ENCODE measurements at regions not wholly inside any gene's neighbourhood (a gene's known extent, or its start where the extent isn't known, plus 50 kb on each side); places are given as distances from the start of the nearest gene placed in this dataset.

- no peak for ATAC-seq (ENCODE audit: poor library complexity)
- Histone ChIP-seq H3K4me1 (ENCODE audit: insufficient read depth, low read length) (no peaks in the 10 kb centered on the region), H3K36me3 (ENCODE audit: insufficient read depth, low read length) (no peaks in the 10 kb centered on the region), H3K27me3 (ENCODE audit: control insufficient read depth in 1 of 2, insufficient read depth in 2 of 2, low read length in 2 of 2) (no peaks in the 10 kb centered on the region), H3K27ac (ENCODE audit: low read depth in 1 of 2, low read length in 2 of 2) (no peak overlapping the region), H3K9me3 (ENCODE audit: control insufficient read depth in 1 of 2, insufficient read depth in 1 of 2, low read length in 2 of 2) (no peaks in the 10 kb centered on the region), H3K4me3 (ENCODE audit: low read length) (no peak overlapping the region)
- Mint-ChIP-seq H3K27ac (no peak overlapping the region), H3K4me1 (ENCODE audit: low read depth) (no peaks in the 10 kb centered on the region), H3K27me3 (no peaks in the 10 kb centered on the region), H3K9me3 (no peaks in the 10 kb centered on the region), H3K4me3 (no peak overlapping the region), H3K36me3 (ENCODE audit: low read depth) (no peaks in the 10 kb centered on the region)
- intact Hi-C loops (cut with DNase I, micrococcal nuclease) = no loop called here
- DNase-seq = no peak
- POLR2A ChIA-PET = no interaction called here
- CTCF ChIA-PET = no interaction called here
- TF ChIP-seq, protein P1, sequence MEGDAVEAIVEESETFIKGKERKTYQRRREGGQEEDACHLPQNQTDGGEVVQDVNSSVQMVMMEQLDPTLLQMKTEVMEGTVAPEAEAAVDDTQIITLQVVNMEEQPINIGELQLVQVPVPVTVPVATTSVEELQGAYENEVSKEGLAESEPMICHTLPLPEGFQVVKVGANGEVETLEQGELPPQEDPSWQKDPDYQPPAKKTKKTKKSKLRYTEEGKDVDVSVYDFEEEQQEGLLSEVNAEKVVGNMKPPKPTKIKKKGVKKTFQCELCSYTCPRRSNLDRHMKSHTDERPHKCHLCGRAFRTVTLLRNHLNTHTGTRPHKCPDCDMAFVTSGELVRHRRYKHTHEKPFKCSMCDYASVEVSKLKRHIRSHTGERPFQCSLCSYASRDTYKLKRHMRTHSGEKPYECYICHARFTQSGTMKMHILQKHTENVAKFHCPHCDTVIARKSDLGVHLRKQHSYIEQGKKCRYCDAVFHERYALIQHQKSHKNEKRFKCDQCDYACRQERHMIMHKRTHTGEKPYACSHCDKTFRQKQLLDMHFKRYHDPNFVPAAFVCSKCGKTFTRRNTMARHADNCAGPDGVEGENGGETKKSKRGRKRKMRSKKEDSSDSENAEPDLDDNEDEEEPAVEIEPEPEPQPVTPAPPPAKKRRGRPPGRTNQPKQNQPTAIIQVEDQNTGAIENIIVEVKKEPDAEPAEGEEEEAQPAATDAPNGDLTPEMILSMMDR (IDR thresholded peaks at IDR 0.05) = no peak
Observed at GRCh38 chr12:33129500-33129899, 232.9 kb upstream of the PKP2 start.

- no peaks in the 10 kb centered on the region for H3K9me3 ChIP-seq (ENCODE audit: control insufficient read depth in 1 of 2, insufficient read depth in 1 of 2, low read length in 2 of 2)
- Mint-ChIP-seq H3K9me3 (no peaks in the 10 kb centered on the region), H3K4me1 (ENCODE audit: low read depth) (no peaks in the 10 kb centered on the region), H3K27ac (no peak overlapping the region), H3K36me3 (ENCODE audit: low read depth) (no peaks in the 10 kb centered on the region), H3K4me3 (no peak overlapping the region), H3K27me3 (no peaks in the 10 kb centered on the region)
- POLR2A ChIA-PET = no interaction called here
- intact Hi-C loops (cut with DNase I, micrococcal nuclease) = no loop called here
- DNase-seq = no peak
- no peak overlapping the region for H3K4me3 ChIP-seq (ENCODE audit: low read length)
- H3K27ac ChIP-seq (ENCODE audit: low read depth in 1 of 2, low read length in 2 of 2) = no peak overlapping the region
- no peaks in the 10 kb centered on the region for H3K36me3 ChIP-seq (ENCODE audit: insufficient read depth, low read length)
- TF ChIP-seq, protein P1 (IDR thresholded peaks at IDR 0.05) = no peak
- no peaks in the 10 kb centered on the region for H3K4me1 ChIP-seq (ENCODE audit: insufficient read depth, low read length)
- no peaks in the 10 kb centered on the region for H3K27me3 ChIP-seq (ENCODE audit: control insufficient read depth in 1 of 2, insufficient read depth in 2 of 2, low read length in 2 of 2)
- CTCF ChIA-PET = no interaction called here
- no peak for ATAC-seq (ENCODE audit: poor library complexity)
Observed at GRCh38 chr12:33125755-33126154, 229.2 kb upstream of the PKP2 start.

GRCh38 chr12:33116284-33116683 is 219.7 kb upstream of the PKP2 start:
- POLR2A ChIA-PET = no interaction called here
- no peaks in the 10 kb centered on the region for H3K27me3 ChIP-seq (ENCODE audit: control insufficient read depth in 1 of 2, insufficient read depth in 2 of 2, low read length in 2 of 2)
- no peak overlapping the region for H3K4me3 ChIP-seq (ENCODE audit: low read length)
- no peaks in the 10 kb centered on the region for H3K4me1 Mint-ChIP-seq (ENCODE audit: low read depth)
- CTCF ChIA-PET = no interaction called here
- H3K9me3 ChIP-seq (ENCODE audit: control insufficient read depth in 1 of 2, insufficient read depth in 1 of 2, low read length in 2 of 2) = no peaks in the 10 kb centered on the region
- H3K27ac Mint-ChIP-seq = no peak overlapping the region
- TF ChIP-seq, protein P1 (IDR thresholded peaks at IDR 0.05) = no peak
- ATAC-seq (ENCODE audit: poor library complexity) (no peak), DNase-seq (no peak)
- no peaks in the 10 kb centered on the region for H3K27me3 Mint-ChIP-seq
- no peaks in the 10 kb centered on the region for H3K36me3 ChIP-seq (ENCODE audit: insufficient read depth, low read length)
- no peak overlapping the region for H3K27ac ChIP-seq (ENCODE audit: low read depth in 1 of 2, low read length in 2 of 2)
- H3K4me3 Mint-ChIP-seq = no peak overlapping the region
- intact Hi-C loops (cut with DNase I, micrococcal nuclease) = no loop called here
- H3K36me3 Mint-ChIP-seq (ENCODE audit: low read depth) = no peaks in the 10 kb centered on the region
- no peaks in the 10 kb centered on the region for H3K4me1 ChIP-seq (ENCODE audit: insufficient read depth, low read length)
- peaks cover 2% of the 10 kb centered on the region for H3K9me3 Mint-ChIP-seq

All from CD4-positive, alpha-beta T cell (primary cell).